Muscle of leg (tissue), 3 donors: ENCODE measurements at regions not wholly inside any gene's neighbourhood (a gene's known extent, or its start where the extent isn't known, plus 50 kb on each side); places are given as distances from the start of the nearest gene placed in this dataset.
"Not testable (repeated sequence)": the region's sequence is repeated elsewhere in the genome, so short reads cannot be mapped to it uniquely, and the experiment has no call there.

Experiments used
- DNase-seq: peaks from one replicate; pipeline ENCODE4 v3.0.0; 2013
- H3K27ac ChIP-seq: one replicate; pipeline ENCODE4 v1.5.1; 2013; ENCODE audit warnings: mild to moderate bottlenecking, low read length, control low read depth
- H3K27me3 ChIP-seq: one replicate; pipeline ENCODE4 v1.6.1; 2013; ENCODE audit warnings: low read length; ENCODE audit not compliant: control insufficient read depth, insufficient read depth
- H3K36me3 ChIP-seq: one replicate; pipeline ENCODE4 v1.6.1; 2013; ENCODE audit warnings: low read length; ENCODE audit not compliant: control insufficient read depth, insufficient read depth
- H3K4me1 ChIP-seq: one replicate; pipeline ENCODE4 v1.6.1; 2013; ENCODE audit warnings: low read length; ENCODE audit not compliant: control insufficient read depth, insufficient read depth
- H3K4me3 ChIP-seq: one replicate; pipeline ENCODE4 v1.5.1; 2013; ENCODE audit warnings: low read length, control low read depth
- H3K9me3 ChIP-seq: replicated peaks from 2 replicates; pipeline ENCODE4 v1.6.1; 2013; ENCODE audit warnings: low read depth, low read length; ENCODE audit not compliant: control insufficient read depth
- WGBS: methylation state at CpG from one replicate; pipeline ENCODE4 v1.1.5; 2013; ENCODE audit warnings: missing lambda C conversion rate; ENCODE audit not compliant: insufficient coverage; 5-methylcytosine and 5-hydroxymethylcytosine counted together

DNA sequence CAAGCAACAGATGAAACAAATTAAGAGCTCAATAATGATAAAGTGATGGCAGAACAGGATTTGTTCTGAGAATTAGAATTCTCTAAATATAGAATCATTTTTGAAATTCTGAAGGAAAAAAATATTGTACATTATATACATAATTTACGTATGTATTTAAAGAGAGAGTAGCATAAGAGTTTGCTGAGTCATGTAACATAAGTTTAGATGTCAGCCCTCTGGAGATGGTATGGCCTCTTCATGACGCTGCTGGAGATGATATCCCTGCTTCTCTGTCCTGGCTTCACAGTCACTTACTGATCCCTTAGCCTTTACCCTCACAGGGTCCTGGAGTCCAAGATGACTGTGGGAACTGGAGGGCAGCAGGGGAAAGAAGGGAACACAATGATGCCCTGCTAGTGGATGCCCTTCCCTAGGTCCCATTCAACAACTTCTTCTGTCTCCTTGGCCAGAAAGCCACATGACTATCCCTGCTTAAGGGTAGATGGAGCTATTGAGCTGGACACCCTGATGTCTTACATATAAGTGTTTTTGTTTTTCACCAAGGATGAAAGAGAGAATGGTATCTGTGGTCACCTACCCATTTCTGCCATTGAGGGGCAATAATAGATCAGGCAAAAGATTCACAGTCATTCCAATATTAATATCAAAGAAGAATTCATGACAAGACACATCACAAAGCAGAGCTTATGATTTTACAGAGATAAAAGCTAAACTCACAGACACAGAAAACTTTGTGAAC is 753.1 kb downstream of the TBC1D22A start:
- no peaks in the 10 kb centered on the region for H3K4me1 ChIP-seq
- H3K27me3 ChIP-seq: peaks cover 4% of the 10 kb centered on the region
- WGBS: no CpG with 5 or more reads among the region's 2 CpGs
- H3K36me3 ChIP-seq: no peaks in the 10 kb centered on the region
- no peak overlapping the region for H3K27ac ChIP-seq
- no peaks in the 10 kb centered on the region for H3K9me3 ChIP-seq
- DNase-seq: peak; percentile 25
- H3K4me3 ChIP-seq: no peak overlapping the region

GRCh38 chr22:47512617-47513016 is 750.2 kb downstream of the TBC1D22A start:
- H3K27me3 ChIP-seq: peaks cover 4% of the 10 kb centered on the region
- H3K36me3 ChIP-seq: no peaks in the 10 kb centered on the region
- no peak overlapping the region for H3K4me3 ChIP-seq
- WGBS: 75% methylated on average over 2 of the region's 2 CpGs
- DNase-seq: no peak
- no peaks in the 10 kb centered on the region for H3K4me1 ChIP-seq
- H3K27ac ChIP-seq: no peak overlapping the region
- no peaks in the 10 kb centered on the region for H3K9me3 ChIP-seq

GRCh38 chr22:47504962-47505361 is 742.5 kb downstream of the TBC1D22A start:
- Histone ChIP-seq H3K27ac (no peak overlapping the region), H3K9me3 (no peaks in the 10 kb centered on the region), H3K36me3 (no peaks in the 10 kb centered on the region), H3K4me1 (no peaks in the 10 kb centered on the region), H3K4me3 (no peak overlapping the region), H3K27me3 (no peaks in the 10 kb centered on the region)
- no peak for DNase-seq
- no CpG with 5 or more reads among the region's 3 CpGs for WGBS

GRCh38 chr22:47498969-47499495 is 736.6 kb downstream of the TBC1D22A start:
- Histone ChIP-seq H3K36me3 (no peaks in the 10 kb centered on the region), H3K4me3 (no peak overlapping the region), H3K9me3 (no peaks in the 10 kb centered on the region), H3K27ac (no peak overlapping the region), H3K27me3 (no peaks in the 10 kb centered on the region), H3K4me1 (no peaks in the 10 kb centered on the region)
- 65% methylated on average over 6 of the region's 8 CpGs for WGBS
- no peak for DNase-seq

- Histone ChIP-seq H3K4me1 (no peaks in the 10 kb centered on the region), H3K27ac (no peak overlapping the region), H3K4me3 (no peak overlapping the region), H3K27me3 (no peaks in the 10 kb centered on the region), H3K36me3 (no peaks in the 10 kb centered on the region), H3K9me3 (no peaks in the 10 kb centered on the region)
- WGBS: 65% methylated on average over 6 of the region's 7 CpGs
- DNase-seq: no peak
These were observed 735.2 kb downstream of the TBC1D22A start for GRCh38 chr22:47497666-47498065.

GRCh38 chr22:47495110-47495509 is 732.7 kb downstream of the TBC1D22A start:
- Histone ChIP-seq H3K4me1 (no peaks in the 10 kb centered on the region), H3K27me3 (no peaks in the 10 kb centered on the region), H3K9me3 (no peaks in the 10 kb centered on the region), H3K4me3 (no peak overlapping the region), H3K36me3 (no peaks in the 10 kb centered on the region), H3K27ac (no peak overlapping the region)
- WGBS: 33% methylated on average over 1 of the region's 1 CpG
- no peak for DNase-seq

DNA sequence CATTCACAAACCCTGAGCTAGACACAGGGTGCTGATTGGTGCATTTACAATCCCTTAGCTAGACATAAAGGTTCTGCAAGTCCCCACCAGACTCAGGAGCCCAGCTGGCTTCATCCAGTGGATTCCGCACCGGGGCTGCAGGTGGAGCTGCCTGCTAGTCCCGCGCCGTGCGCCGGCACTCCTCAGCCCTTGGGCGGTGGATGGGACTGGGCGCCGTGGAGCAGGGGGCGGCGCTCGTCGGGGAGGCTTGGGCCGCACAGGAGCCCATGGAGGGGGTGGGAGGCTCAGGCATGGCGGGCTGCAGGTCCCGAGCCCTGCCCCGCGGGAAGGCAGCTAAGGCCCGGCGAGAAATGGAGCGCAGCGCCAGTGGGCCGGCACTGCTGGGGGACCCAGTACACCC is 725.7 kb downstream of the TBC1D22A start:
- no CpG with 5 or more reads among the region's 24 CpGs for WGBS
- not testable (repeated sequence) for H3K4me1 ChIP-seq, H3K27ac ChIP-seq, H3K4me3 ChIP-seq, DNase-seq, H3K27me3 ChIP-seq, H3K9me3 ChIP-seq, H3K36me3 ChIP-seq

DNA sequence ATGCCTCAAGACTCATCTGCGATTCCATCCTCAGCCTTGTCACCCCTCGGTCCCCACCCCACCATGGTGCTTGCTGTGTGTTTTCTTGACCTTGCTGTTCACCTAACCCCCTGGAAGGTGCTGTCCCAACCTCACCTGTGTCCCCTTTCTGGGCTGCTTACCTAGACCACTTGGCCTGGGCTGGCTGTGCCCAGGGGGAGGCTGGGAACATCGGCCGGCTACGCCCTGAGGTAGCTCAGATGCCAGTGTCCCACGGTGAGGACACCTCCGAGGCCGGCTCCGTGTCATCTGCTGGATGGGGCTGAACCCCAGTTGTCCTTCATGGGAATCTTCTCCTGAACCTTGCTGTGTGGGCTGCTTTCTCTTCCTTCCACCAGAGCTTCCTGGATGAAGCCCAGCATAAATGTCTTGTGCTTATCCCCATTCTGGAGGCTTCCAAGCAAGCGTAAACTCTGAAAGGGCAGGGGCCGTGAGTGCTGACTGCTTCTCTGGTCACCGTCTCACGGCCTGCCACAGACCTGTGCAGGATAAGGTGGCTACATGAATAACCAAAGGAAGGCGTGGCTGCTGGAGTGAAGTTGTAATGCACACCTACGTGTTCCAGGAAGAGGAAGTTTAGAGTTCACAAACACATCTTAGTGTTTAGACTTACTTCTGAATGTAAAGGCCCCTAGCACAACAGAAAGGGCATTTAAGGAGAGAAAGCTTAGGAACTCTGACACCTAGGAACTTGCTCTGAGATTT is 724.3 kb downstream of the TBC1D22A start:
- no peak overlapping the region for H3K27ac ChIP-seq
- no peaks in the 10 kb centered on the region for H3K4me1 ChIP-seq
- 92% methylated on average over 13 of the region's 15 CpGs for WGBS
- H3K4me3 ChIP-seq: no peak overlapping the region
- no peak for DNase-seq
- H3K27me3 ChIP-seq: no peaks in the 10 kb centered on the region
- no peaks in the 10 kb centered on the region for H3K36me3 ChIP-seq
- no peaks in the 10 kb centered on the region for H3K9me3 ChIP-seq

GRCh38 chr22:47484960-47485569 is 722.6 kb downstream of the TBC1D22A start:
- Histone ChIP-seq H3K9me3 (no peaks in the 10 kb centered on the region), H3K27me3 (no peaks in the 10 kb centered on the region)

DNA sequence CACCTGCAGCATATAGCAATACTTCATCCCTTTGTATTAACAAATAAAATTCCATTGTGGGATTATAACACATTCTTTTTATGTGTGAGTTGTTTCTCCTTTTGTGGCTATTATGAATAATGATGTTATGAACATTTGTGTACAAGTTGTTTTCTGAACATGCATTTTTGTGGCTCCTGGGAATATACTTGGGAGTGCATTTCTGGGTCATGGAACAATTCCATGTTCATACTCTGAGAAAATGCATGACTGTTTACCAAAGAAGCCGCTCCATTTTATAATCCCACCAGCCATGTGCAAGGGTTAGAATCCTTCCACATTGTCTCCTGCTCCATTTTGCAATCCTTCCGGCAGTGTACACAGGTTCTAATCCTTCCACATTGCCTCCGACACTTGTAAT is 713.8 kb downstream of the TBC1D22A start:
- Histone ChIP-seq H3K4me3 (no peak overlapping the region), H3K36me3 (no peaks in the 10 kb centered on the region), H3K27me3 (no peaks in the 10 kb centered on the region), H3K4me1 (peaks cover 3% of the 10 kb centered on the region), H3K27ac (no peak overlapping the region), H3K9me3 (no peaks in the 10 kb centered on the region)
- peak; percentile 81 for DNase-seq
- WGBS: 60% methylated on average over 1 of the region's 3 CpGs

More at GRCh38 chr22:47484960-47485569, 722.6 kb downstream of the TBC1D22A start:
- Histone ChIP-seq H3K4me1 (no peaks in the 10 kb centered on the region), H3K36me3 (no peaks in the 10 kb centered on the region), H3K4me3 (no peak overlapping the region), H3K27ac (no peak overlapping the region)
- WGBS: 71% methylated on average over 1 of the region's 4 CpGs
- no peak for DNase-seq
